ENCODE measurements at regions not wholly inside any gene's neighbourhood (a gene's known extent, or its start where the extent isn't known, plus 50 kb on each side); places are given as distances from the start of the nearest gene placed in this dataset.

DNA sequence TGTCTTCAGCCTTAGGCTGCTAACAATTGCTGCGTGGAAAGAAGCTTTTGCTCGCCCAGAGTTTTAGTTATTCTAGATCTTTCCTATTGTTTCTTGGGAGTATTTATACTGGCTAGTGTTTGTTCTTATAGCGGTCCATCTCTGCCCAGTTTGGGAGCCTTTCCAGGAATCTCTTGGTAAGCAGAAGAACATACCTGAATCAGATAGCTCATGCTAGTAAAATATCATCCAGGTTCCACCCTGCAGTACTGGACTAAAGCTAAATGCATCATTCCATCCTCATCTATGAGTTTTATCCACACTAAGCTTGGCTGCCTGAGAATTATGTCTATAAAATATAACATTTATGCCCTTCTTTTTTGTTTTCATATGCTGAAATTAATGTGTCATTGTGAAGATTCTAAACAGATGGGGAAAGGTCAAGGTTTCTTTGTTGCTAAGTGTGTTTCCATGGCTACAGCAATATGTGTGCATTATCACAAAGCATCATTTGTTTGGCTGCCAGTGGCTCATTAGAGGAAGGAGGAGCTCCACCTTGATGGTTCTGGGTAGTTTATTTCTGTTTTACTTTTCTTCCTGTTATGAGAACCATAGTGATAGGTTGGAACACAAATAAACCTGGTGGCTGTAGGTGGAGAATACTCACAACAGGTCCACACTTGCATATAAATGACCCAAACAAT, 182.8 kb downstream of the PIK3C3 start:
- Histone ChIP-seq H3K4me3 (ENCODE audit: low read depth, low read length) (no peak overlapping the region), H3K27me3 (no peaks in the 10 kb centered on the region), H3K9me3 (no peaks in the 10 kb centered on the region; the same call in 1 of the 2 replicates), H3K4me1 (no peaks in the 10 kb centered on the region), H3K36me3 (no peaks in the 10 kb centered on the region)
- no peak for DNase-seq
- TF ChIP-seq, protein P1, sequence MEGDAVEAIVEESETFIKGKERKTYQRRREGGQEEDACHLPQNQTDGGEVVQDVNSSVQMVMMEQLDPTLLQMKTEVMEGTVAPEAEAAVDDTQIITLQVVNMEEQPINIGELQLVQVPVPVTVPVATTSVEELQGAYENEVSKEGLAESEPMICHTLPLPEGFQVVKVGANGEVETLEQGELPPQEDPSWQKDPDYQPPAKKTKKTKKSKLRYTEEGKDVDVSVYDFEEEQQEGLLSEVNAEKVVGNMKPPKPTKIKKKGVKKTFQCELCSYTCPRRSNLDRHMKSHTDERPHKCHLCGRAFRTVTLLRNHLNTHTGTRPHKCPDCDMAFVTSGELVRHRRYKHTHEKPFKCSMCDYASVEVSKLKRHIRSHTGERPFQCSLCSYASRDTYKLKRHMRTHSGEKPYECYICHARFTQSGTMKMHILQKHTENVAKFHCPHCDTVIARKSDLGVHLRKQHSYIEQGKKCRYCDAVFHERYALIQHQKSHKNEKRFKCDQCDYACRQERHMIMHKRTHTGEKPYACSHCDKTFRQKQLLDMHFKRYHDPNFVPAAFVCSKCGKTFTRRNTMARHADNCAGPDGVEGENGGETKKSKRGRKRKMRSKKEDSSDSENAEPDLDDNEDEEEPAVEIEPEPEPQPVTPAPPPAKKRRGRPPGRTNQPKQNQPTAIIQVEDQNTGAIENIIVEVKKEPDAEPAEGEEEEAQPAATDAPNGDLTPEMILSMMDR (IDR thresholded peaks at IDR 0.05; ENCODE audit: low read depth, low read length), result no peak

DNA sequence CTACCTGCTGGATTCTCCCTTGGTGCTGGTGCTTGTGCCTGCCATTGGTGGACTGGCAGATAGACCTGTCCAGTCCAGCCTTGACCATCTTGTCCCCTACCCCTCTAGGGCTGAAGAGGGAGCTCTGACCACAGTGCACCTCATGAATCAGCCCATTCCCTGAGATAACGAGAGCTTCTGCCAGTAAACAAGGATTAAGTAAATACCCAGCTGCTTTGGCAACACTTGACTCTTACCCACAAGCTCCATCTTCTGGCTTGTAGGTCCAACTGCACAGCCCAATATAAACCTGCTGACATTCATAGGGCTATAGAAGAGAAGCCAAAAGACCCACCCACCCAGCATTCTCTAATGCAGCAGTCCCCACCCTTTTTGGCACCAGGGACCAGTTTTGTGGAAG, 186.4 kb downstream of the PIK3C3 start:
- Histone ChIP-seq H3K4me3 (ENCODE audit: low read depth, low read length) (no peak overlapping the region), H3K9me3 (no peaks in the 10 kb centered on the region; the same call in 1 of the 2 replicates), H3K27me3 (no peaks in the 10 kb centered on the region), H3K36me3 (no peaks in the 10 kb centered on the region), H3K4me1 (no peaks in the 10 kb centered on the region)
- DNase-seq, result peak; percentile 5
- TF ChIP-seq, protein P1 (IDR thresholded peaks at IDR 0.05; ENCODE audit: low read depth, low read length), result peak; percentile 31

DNA sequence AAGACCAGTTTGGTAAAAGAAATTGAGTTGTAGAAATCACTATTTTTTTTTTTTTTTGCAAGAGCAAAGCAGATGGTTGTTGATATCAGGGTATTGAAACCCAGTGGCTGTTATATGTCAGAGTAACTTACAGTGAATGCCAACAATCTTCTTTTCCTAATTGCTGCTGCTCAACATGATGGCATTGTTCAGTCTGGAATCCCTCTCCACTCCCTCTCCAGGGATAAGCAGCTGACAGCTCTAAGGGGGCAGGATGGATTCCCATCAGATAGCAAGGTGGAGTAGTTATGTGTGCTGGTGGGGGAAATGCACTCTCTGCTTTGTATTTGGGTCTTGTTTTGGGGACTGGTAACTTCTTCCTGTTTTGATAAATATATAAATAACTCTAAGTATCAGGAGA, 200.0 kb downstream of the PIK3C3 start:
- peak; percentile 74 for DNase-seq
- TF ChIP-seq, protein P1 (IDR thresholded peaks at IDR 0.05; ENCODE audit: low read depth, low read length), result no peak
- Histone ChIP-seq H3K4me3 (ENCODE audit: low read depth, low read length) (peak overlapping the region; percentile 37), H3K27me3 (no peaks in the 10 kb centered on the region), H3K36me3 (no peaks in the 10 kb centered on the region), H3K4me1 (peaks cover 17% of the 10 kb centered on the region), H3K9me3 (no peaks in the 10 kb centered on the region)

DNA sequence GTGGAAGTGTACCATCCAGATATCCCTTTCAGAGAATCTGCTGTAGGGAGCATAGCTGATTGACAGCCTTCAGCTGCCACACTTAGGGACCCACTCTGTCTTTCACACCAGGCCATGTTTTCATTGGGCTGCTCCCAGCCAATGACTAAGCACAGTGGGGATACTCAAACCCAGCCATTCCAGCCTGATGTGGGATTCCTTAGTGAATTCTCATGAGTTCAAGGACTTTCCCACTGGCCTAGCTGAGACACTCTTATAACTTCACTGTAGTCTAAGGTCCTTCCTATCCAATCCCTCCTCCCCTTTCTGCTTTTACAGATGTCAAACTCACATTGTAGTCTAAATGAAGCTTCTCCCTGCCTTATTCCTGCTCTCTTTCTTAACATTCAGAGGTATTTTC, 201.2 kb downstream of the PIK3C3 start:
- Histone ChIP-seq H3K36me3 (no peaks in the 10 kb centered on the region), H3K4me1 (peaks cover 17% of the 10 kb centered on the region), H3K27me3 (no peaks in the 10 kb centered on the region), H3K4me3 (ENCODE audit: low read depth, low read length) (no peak overlapping the region), H3K9me3 (no peaks in the 10 kb centered on the region)
- TF ChIP-seq, protein P1 (IDR thresholded peaks at IDR 0.05; ENCODE audit: low read depth, low read length), result no peak
- peak; percentile 5 for DNase-seq

DNA sequence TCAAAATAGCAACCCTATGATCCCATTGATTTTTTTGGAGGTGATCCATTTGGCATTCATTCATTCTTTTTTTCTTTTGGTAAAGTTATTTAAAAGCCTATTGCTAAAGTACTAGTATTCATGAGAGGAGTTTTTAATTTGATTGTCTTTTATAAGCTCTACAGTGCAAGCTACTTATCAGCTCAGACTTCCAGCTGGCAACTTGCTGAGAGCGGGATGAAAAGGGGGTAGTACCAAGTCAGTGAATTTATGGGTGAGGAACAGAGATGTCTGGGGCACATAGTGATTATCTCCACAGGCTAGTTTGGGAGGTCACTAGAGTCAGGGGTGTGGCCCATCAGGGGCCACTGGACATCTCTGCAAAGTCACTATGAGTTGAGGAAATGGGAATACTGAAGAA, 202.4 kb downstream of the PIK3C3 start:
- TF ChIP-seq, protein P1 (IDR thresholded peaks at IDR 0.05; ENCODE audit: low read depth, low read length), result no peak

DNA sequence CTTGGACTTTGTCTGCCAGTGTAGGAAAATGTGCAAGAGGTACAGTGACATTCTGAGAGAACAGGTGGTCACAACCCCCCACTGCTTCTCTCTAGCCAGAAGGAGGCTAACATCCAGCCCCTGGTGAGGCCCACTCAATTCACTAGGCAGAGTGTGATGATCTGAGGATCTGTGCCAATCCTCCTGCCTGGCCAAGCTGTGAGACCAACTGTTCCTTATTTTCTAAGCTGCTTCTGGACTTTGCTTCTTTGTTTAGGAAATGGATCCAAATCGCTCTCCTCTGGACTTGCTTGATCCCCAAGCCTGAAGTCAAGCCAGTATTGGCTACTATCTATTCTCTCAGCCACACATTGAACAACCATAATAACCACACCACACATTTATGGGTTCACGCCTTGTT, 202.8 kb downstream of the PIK3C3 start:
- DNase-seq, result no peak
- H3K4me3 ChIP-seq (ENCODE audit: low read depth, low read length), result no peak overlapping the region
- H3K9me3 ChIP-seq, result no peaks in the 10 kb centered on the region
- H3K36me3 ChIP-seq, result no peaks in the 10 kb centered on the region
- H3K27me3 ChIP-seq, result no peaks in the 10 kb centered on the region
- peaks cover 17% of the 10 kb centered on the region for H3K4me1 ChIP-seq
- TF ChIP-seq, protein P1 (IDR thresholded peaks at IDR 0.05; ENCODE audit: low read depth, low read length), result no peak

More for the DNA sequence above, 202.4 kb downstream of the PIK3C3 start:
- no peaks in the 10 kb centered on the region for H3K36me3 ChIP-seq
- no peaks in the 10 kb centered on the region for H3K9me3 ChIP-seq
- no peaks in the 10 kb centered on the region for H3K27me3 ChIP-seq
- no peak overlapping the region for H3K4me3 ChIP-seq (ENCODE audit: low read depth, low read length)
- peaks cover 17% of the 10 kb centered on the region for H3K4me1 ChIP-seq
- peak; percentile 4 for DNase-seq

Data from BE2C (cell line).